K562 (cell line): ENCODE measurements at regions not wholly inside any gene's neighbourhood (a gene's known extent, or its start where the extent isn't known, plus 50 kb on each side); places are given as distances from the start of the nearest gene placed in this dataset.

Experiments used
- EP300 ChIP-seq: IDR thresholded peaks from 2 replicates; pipeline ENCODE4 v1.6.1; 2012; ENCODE audit warnings: low read length, improper control_type of control experiment
- KLF1 ChIP-seq: fragments of 450-650 bp; IDR thresholded peaks from 2 replicates; pipeline ENCODE4 v1.6.1; 2016; ENCODE audit warnings: missing genetic modification characterization, missing compliant biosample characterization
- POLR2A ChIP-seq: fragments of 450-650 bp; conservative IDR thresholded peaks from 2 replicates; pipeline ENCODE4 v1.6.1; 2016
- POLR2AphosphoS5 ChIP-seq: IDR thresholded peaks from 2 replicates; pipeline ENCODE4 v1.6.1; 2011; ENCODE audit warnings: mild to moderate bottlenecking, low read depth, low read length, moderate library complexity; ENCODE audit not compliant: control insufficient read depth, insufficient read depth
- RBM25 ChIP-seq: fragments of 200-400 bp; formaldehyde crosslinking; IDR thresholded peaks from 2 replicates; pipeline ENCODE4 v1.6.1; 2018; ENCODE audit warnings: low read length, low read depth, moderate library complexity; ENCODE audit not compliant: severe bottlenecking
- SETDB1 ChIP-seq: IDR thresholded peaks from one replicate; pipeline ENCODE4 v1.6.1; 2012; ENCODE audit warnings: low read length, control low read depth, inconsistent platforms
- TBP ChIP-seq: optimal IDR thresholded peaks from 2 replicates; pipeline ENCODE3; 2011; ENCODE audit warnings: low read depth, low read length, improper control_type of control experiment
- ZNF830 ChIP-seq: fragments of 250-450 bp; sonication (Bioruptor Pico); IDR thresholded peaks from 2 replicates; pipeline ENCODE4 v1.5.0; 2021; ENCODE audit warnings: mild to moderate bottlenecking
- TF ChIP-seq, protein P1 (sequence below): fragments of 450-650 bp; formaldehyde crosslinking; IDR thresholded peaks from 2 replicates; pipeline ENCODE4 v1.4.0; 2020; ENCODE audit warnings: mild to moderate bottlenecking, mixed read lengths
- TF ChIP-seq, protein P2 (sequence below), 2 experiments: fragments of 450-650 bp; formaldehyde crosslinking in 1 of 2; IDR thresholded peaks; 2 replicates each; pipeline versions ENCODE4 v1.4.0 to v1.6.1; 2014 to 2020; ENCODE audit warnings: mild to moderate bottlenecking in 2 of 2, borderline replicate concordance in 1 of 2, low read depth in 1 of 2
- TF ChIP-seq, protein P3 (sequence below), 3 experiments: IDR thresholded peaks in 2 of 3; conservative IDR thresholded peaks in 1 of 3; 2 replicates each; pipeline ENCODE4 v1.5.1; 2011 to 2012; ENCODE audit warnings: low read length in 3 of 3, mild to moderate bottlenecking in 3 of 3, control low read depth in 2 of 3, improper control_type of control experiment in 1 of 3, inconsistent platforms in 1 of 3, low read depth in 1 of 3, mixed read lengths in 1 of 3, moderate library complexity in 1 of 3; ENCODE audit not compliant: insufficient read depth in 2 of 3

DNA sequence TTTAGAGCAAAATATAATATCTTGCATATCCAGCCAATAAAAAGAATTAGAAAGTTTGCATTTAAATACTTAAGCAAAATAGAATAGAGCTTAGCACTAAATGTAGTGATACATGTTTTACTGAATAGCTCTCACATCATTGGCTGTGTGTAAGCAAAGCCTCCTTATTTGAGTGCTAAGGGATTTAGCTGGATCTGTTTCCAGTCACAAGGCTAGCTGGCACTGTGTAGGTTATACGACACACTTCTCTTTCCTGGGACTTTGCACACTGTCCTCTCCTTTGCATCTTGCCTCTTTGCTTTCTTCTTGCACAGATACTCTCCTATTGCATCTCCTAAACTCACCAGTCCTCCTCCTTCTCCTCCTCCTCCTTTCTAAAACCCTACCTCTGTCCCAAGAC, 423.8 kb downstream of the KLF5 start:
- TF ChIP-seq KLF1 (tag) (no peak), EP300 (no peak), POLR2A (no peak), ZNF830 (CRISPR knock-in tag) (no peak), TBP (no peak), POLR2AphosphoS5 (no peak), RBM25 (no peak), SETDB1 (no peak)
- TF ChIP-seq, protein P1, sequence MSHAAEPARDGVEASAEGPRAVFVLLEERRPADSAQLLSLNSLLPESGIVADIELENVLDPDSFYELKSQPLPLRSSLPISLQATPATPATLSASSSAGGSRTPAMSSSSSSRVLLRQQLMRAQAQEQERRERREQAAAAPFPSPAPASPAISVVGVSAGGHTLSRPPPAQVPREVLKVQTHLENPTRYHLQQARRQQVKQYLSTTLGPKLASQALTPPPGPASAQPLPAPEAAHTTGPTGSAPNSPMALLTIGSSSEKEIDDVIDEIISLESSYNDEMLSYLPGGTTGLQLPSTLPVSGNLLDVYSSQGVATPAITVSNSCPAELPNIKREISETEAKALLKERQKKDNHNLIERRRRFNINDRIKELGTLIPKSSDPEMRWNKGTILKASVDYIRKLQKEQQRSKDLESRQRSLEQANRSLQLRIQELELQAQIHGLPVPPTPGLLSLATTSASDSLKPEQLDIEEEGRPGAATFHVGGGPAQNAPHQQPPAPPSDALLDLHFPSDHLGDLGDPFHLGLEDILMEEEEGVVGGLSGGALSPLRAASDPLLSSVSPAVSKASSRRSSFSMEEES, result no peak
- TF ChIP-seq, protein P2, sequence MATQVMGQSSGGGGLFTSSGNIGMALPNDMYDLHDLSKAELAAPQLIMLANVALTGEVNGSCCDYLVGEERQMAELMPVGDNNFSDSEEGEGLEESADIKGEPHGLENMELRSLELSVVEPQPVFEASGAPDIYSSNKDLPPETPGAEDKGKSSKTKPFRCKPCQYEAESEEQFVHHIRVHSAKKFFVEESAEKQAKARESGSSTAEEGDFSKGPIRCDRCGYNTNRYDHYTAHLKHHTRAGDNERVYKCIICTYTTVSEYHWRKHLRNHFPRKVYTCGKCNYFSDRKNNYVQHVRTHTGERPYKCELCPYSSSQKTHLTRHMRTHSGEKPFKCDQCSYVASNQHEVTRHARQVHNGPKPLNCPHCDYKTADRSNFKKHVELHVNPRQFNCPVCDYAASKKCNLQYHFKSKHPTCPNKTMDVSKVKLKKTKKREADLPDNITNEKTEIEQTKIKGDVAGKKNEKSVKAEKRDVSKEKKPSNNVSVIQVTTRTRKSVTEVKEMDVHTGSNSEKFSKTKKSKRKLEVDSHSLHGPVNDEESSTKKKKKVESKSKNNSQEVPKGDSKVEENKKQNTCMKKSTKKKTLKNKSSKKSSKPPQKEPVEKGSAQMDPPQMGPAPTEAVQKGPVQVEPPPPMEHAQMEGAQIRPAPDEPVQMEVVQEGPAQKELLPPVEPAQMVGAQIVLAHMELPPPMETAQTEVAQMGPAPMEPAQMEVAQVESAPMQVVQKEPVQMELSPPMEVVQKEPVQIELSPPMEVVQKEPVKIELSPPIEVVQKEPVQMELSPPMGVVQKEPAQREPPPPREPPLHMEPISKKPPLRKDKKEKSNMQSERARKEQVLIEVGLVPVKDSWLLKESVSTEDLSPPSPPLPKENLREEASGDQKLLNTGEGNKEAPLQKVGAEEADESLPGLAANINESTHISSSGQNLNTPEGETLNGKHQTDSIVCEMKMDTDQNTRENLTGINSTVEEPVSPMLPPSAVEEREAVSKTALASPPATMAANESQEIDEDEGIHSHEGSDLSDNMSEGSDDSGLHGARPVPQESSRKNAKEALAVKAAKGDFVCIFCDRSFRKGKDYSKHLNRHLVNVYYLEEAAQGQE (IDR thresholded peaks at IDR 0.05; ENCODE audit: borderline replicate concordance), result no peak
- TF ChIP-seq, protein P2 (CRISPR knock-in tag; IDR thresholded peaks at IDR 0.05; ENCODE audit: low read depth), result no peak
- TF ChIP-seq, protein P3, sequence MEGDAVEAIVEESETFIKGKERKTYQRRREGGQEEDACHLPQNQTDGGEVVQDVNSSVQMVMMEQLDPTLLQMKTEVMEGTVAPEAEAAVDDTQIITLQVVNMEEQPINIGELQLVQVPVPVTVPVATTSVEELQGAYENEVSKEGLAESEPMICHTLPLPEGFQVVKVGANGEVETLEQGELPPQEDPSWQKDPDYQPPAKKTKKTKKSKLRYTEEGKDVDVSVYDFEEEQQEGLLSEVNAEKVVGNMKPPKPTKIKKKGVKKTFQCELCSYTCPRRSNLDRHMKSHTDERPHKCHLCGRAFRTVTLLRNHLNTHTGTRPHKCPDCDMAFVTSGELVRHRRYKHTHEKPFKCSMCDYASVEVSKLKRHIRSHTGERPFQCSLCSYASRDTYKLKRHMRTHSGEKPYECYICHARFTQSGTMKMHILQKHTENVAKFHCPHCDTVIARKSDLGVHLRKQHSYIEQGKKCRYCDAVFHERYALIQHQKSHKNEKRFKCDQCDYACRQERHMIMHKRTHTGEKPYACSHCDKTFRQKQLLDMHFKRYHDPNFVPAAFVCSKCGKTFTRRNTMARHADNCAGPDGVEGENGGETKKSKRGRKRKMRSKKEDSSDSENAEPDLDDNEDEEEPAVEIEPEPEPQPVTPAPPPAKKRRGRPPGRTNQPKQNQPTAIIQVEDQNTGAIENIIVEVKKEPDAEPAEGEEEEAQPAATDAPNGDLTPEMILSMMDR (IDR thresholded peaks at IDR 0.05 in 2 of 3, conservative IDR thresholded peaks at IDR 0.05 in 1 of 3; ENCODE audit: insufficient read depth in 2 of 3, low read depth in 1 of 3, low read length in 3 of 3), result no peak
